Endothelial cell of umbilical vein (primary cell): ENCODE measurements at regions not wholly inside any gene's neighbourhood (a gene's known extent, or its start where the extent isn't known, plus 50 kb on each side); places are given as distances from the start of the nearest gene placed in this dataset.

ENCODE experiments used
- BruUV-seq: library from RNA; stranded (reverse); fragments of 400-500 nt; replicated peaks from 2 replicates; lab custom pipeline; 2021; lab: Mats Ljungman, UMichigan
- CTCF ChIA-PET: fragments of 300-600, 350-600 bp; sonication (Branson Sonifier 250); formaldehyde crosslinking; loops from one replicate; lab custom pipeline; 2021; ENCODE audit warnings: antibody characterized with exemption, inconsistent platforms; lab: Charles Lee
- POLR2A ChIA-PET: fragments of 300-600, 350-600 bp; sonication (Branson Sonifier 250); formaldehyde crosslinking; loops from one replicate; lab custom pipeline; 2021; ENCODE audit warnings: antibody characterized with exemption, inconsistent platforms; lab: Charles Lee
- DNase-seq: peaks from one replicate; pipeline ENCODE4 v3.0.0-alpha.2; 2011; ENCODE audit warnings: low read depth, low spot score
- FAIRE-seq: peaks from 2 replicates; lab custom pipeline; 2011; peaks lifted over from hg19 to GRCh38; lab: Jason Lieb, UNC
- H2AFZ ChIP-seq: 2 replicates; pipeline ENCODE4 v1.6.0; 2012; ENCODE audit warnings: low read depth, low read length, control low read depth, inconsistent platforms
- H3K27ac ChIP-seq: 2 replicates; pipeline ENCODE4 v1.5.1; 2011; ENCODE audit warnings: low read depth, mild to moderate bottlenecking, control low read depth, low read length, moderate library complexity; ENCODE audit not compliant: insufficient read depth
- H3K27me3 ChIP-seq, 2 experiments: 2 replicates each; pipeline versions ENCODE4 v1.6.0 to v1.6.1; 2011; ENCODE audit warnings: low read length in 2 of 2, mixed read lengths in 1 of 2; ENCODE audit not compliant: control insufficient read depth in 2 of 2, insufficient read depth in 2 of 2
- H3K36me3 ChIP-seq, 2 experiments: 2 replicates in 1 of 2; 3 replicates in 1 of 2; pipeline ENCODE4 v1.5.1; 2011; ENCODE audit warnings: low read length in 2 of 2, mild to moderate bottlenecking in 1 of 2, moderate library complexity in 1 of 2; ENCODE audit not compliant: control insufficient read depth in 2 of 2, insufficient read depth in 2 of 2; ENCODE audit errors: extremely low read depth in 1 of 2
- H3K4me1 ChIP-seq: 3 replicates; pipeline ENCODE4 v1.5.1; 2011; ENCODE audit warnings: mild to moderate bottlenecking, low read length; ENCODE audit not compliant: control insufficient read depth, insufficient read depth; ENCODE audit errors: extremely low read depth
- H3K4me2 ChIP-seq: 2 replicates; pipeline ENCODE4 v1.6.1; 2011; ENCODE audit warnings: low read length, control low read depth, mixed read lengths; ENCODE audit not compliant: insufficient read depth
- H3K4me3 ChIP-seq, 3 experiments: fragments of 200-600 bp in 1 of 3; sonication (generic), shearing (Covaris generic) in 1 of 3; replicated peaks in 1 of 3; 2 replicates each; pipeline ENCODE4 v1.5.1; 2011 to 2016; ENCODE audit warnings: control low read depth in 3 of 3, low read length in 3 of 3, mild to moderate bottlenecking in 2 of 3, inconsistent platforms in 1 of 3, low read depth in 1 of 3, moderate library complexity in 1 of 3; ENCODE audit not compliant: insufficient read depth in 1 of 3
- H3K79me2 ChIP-seq: 2 replicates; pipeline ENCODE4 v1.6.0; 2012; ENCODE audit warnings: low read length, inconsistent platforms; ENCODE audit not compliant: control insufficient read depth, insufficient read depth
- H3K9ac ChIP-seq: replicated peaks from 2 replicates; pipeline ENCODE3; 2011; ENCODE audit warnings: low read length, control low read depth; ENCODE audit not compliant: insufficient read depth; ENCODE audit errors: extremely low read depth
- H3K9me1 ChIP-seq: replicated peaks from 3 replicates; pipeline ENCODE4 v1.6.0; 2011; ENCODE audit warnings: mild to moderate bottlenecking, low read length; ENCODE audit not compliant: control insufficient read depth, insufficient read depth; ENCODE audit errors: extremely low read depth
- H3K9me3 ChIP-seq: replicated peaks from 2 replicates; pipeline ENCODE4 v1.5.1; 2012; ENCODE audit warnings: low read length, inconsistent platforms; ENCODE audit not compliant: control insufficient read depth, insufficient read depth
- H4K20me1 ChIP-seq: replicated peaks from 2 replicates; pipeline ENCODE3; 2011; ENCODE audit warnings: mild to moderate bottlenecking, low read length; ENCODE audit not compliant: control insufficient read depth, insufficient read depth; ENCODE audit errors: extremely low read depth
- CTCF ChIP-seq, 2 donors: IDR thresholded peaks; 1 replicate in 1 of 2; 2 replicates in 1 of 2; pipeline ENCODE4 v1.5.1; 2011; ENCODE audit warnings: low read length in 2 of 2, mild to moderate bottlenecking in 2 of 2, moderate library complexity in 2 of 2, control low read depth in 1 of 2, inconsistent platforms in 1 of 2, low read depth in 1 of 2; ENCODE audit not compliant: insufficient read depth in 1 of 2; ENCODE audit errors: extremely low read depth in 1 of 2
- EZH2 ChIP-seq: IDR thresholded peaks from 2 replicates; pipeline ENCODE4 v1.6.1; 2012; ENCODE audit warnings: borderline replicate concordance, low read depth, mild to moderate bottlenecking, moderate library complexity, low read length, inconsistent platforms; ENCODE audit not compliant: severe bottlenecking
- FOS ChIP-seq: IDR thresholded peaks from 2 replicates; pipeline ENCODE4 v1.6.1; 2011; ENCODE audit warnings: mild to moderate bottlenecking, low read length, moderate library complexity, borderline replicate concordance; ENCODE audit not compliant: insufficient read depth
- GATA2 ChIP-seq: IDR thresholded peaks from 2 replicates; pipeline ENCODE4 v1.7.0; 2011; ENCODE audit warnings: low read depth, mild to moderate bottlenecking, moderate library complexity, mixed read lengths, low read length; ENCODE audit not compliant: insufficient read length, insufficient read depth
- JUN ChIP-seq: IDR thresholded peaks from 2 replicates; pipeline ENCODE4 v1.6.1; 2011; ENCODE audit warnings: borderline replicate concordance, low read depth; ENCODE audit not compliant: insufficient read length, insufficient read depth
- MAX ChIP-seq: IDR thresholded peaks from 2 replicates; pipeline ENCODE4 v1.6.1; 2011; ENCODE audit not compliant: insufficient read depth, insufficient read length
- MYC ChIP-seq: IDR thresholded peaks from one replicate; pipeline ENCODE4 v1.6.1; 2011; ENCODE audit warnings: mild to moderate bottlenecking, low read depth, low read length
- POLR2A ChIP-seq: IDR thresholded peaks from 2 replicates; pipeline ENCODE4 v1.6.1; 2012; ENCODE audit warnings: low read depth, mild to moderate bottlenecking, control low read depth, low read length
- POLR2AphosphoS5 ChIP-seq: IDR thresholded peaks from 2 replicates; pipeline ENCODE4 v1.6.1; 2012; ENCODE audit warnings: low read depth, mild to moderate bottlenecking, control low read depth, low read length, moderate library complexity; ENCODE audit not compliant: insufficient read depth
- dilution Hi-C: fragments of 300-500 bp; cut with MboI; formaldehyde crosslinking; loops from one replicate; pipeline ENCODE4 v1.15.0; 2019; ENCODE audit warnings: low sequenced_read_pairs; ENCODE audit not compliant: extremely low pct_ligation_motif_present
- intact Hi-C: fragments of 100-400 bp; cut with micrococcal nuclease; formaldehyde crosslinking; loops from one replicate; pipeline ENCODE4 v1.10.0; 2022

GRCh38 chr3:165382672-165383071, 186.5 kb upstream of the SLITRK3 start:
- DNase-seq (no peak), FAIRE-seq (no peak)
- no peak overlapping the region for H3K9ac ChIP-seq
- H4K20me1 ChIP-seq = no peaks in the 10 kb centered on the region
- no TSS peak for BruUV-seq
- no peaks in the 10 kb centered on the region for H3K36me3 ChIP-seq
- H3K27me3 ChIP-seq = no peaks in the 10 kb centered on the region
- dilution Hi-C loops (no loop called here), intact Hi-C loops (no loop called here)
- H3K4me2 ChIP-seq = no peak overlapping the region
- H3K79me2 ChIP-seq = no peaks in the 10 kb centered on the region
- no peak overlapping the region for H3K4me3 ChIP-seq
- H3K9me3 ChIP-seq = peaks cover 2% of the 10 kb centered on the region
- POLR2A ChIA-PET = no interaction called here
- H3K27ac ChIP-seq = no peak overlapping the region
- TF ChIP-seq FOS (no peak), GATA2 (no peak), MAX (no peak), POLR2AphosphoS5 (no peak), EZH2 (no peak), MYC (no peak), JUN (no peak), CTCF (IDR thresholded peaks at IDR 0.05; ENCODE audit: extremely low read depth in 1 of 2, insufficient read depth in 1 of 2, low read depth in 1 of 2, low read length in 2 of 2) (no peak), POLR2A (no peak)
- H3K9me1 ChIP-seq = no peaks in the 10 kb centered on the region
- CTCF ChIA-PET = no interaction called here
- H2AFZ ChIP-seq = no peak overlapping the region
- H3K4me1 ChIP-seq = no peaks in the 10 kb centered on the region
